ENCODE measurements at regions not wholly inside any gene's neighbourhood (a gene's known extent, or its start where the extent isn't known, plus 50 kb on each side); places are given as distances from the start of the nearest gene placed in this dataset.

- H3K9ac ChIP-seq (ENCODE audit: low read length) = no peak overlapping the region
- H3K4me2 ChIP-seq (ENCODE audit: low read length) = no peak overlapping the region
- no peaks in the 10 kb centered on the region for H3K36me3 ChIP-seq (replicated peaks; ENCODE audit: low read depth, low read length)
- H2AFZ ChIP-seq (ENCODE audit: low read depth, low read length) = no peak overlapping the region
- H3K27me3 ChIP-seq (ENCODE audit: low read depth, low read length) = no peaks in the 10 kb centered on the region
- no peaks in the 10 kb centered on the region for H4K20me1 ChIP-seq (ENCODE audit: insufficient read depth, low read length)
- no peaks in the 10 kb centered on the region; the same call in 1 of the 2 replicates for H3K4me1 ChIP-seq (ENCODE audit: low read length)
- no peak overlapping the region for H3K4me3 ChIP-seq (ENCODE audit: low read length)
- H3K9me3 ChIP-seq (ENCODE audit: insufficient read depth, low read length) = no peaks in the 10 kb centered on the region
- H3K79me2 ChIP-seq (ENCODE audit: low read length) = no peaks in the 10 kb centered on the region
- H3K27ac ChIP-seq (ENCODE audit: low read length) = no peak overlapping the region
- TF ChIP-seq CTCF (IDR thresholded peaks at IDR 0.05; ENCODE audit: low read depth, low read length) (peak; percentile 45), EZH2phosphoT487 (IDR thresholded peaks at IDR 0.05; ENCODE audit: low read depth) (no peak)
These were observed 273.2 kb downstream of the USP25 start for GRCh38 chr21:16002874-16003466.

- H3K9ac ChIP-seq (ENCODE audit: low read length) = no peak overlapping the region
- no peaks in the 10 kb centered on the region for H4K20me1 ChIP-seq (ENCODE audit: insufficient read depth, low read length)
- no peaks in the 10 kb centered on the region for H3K9me3 ChIP-seq (ENCODE audit: insufficient read depth, low read length)
- no peak overlapping the region for H3K4me3 ChIP-seq (ENCODE audit: low read length)
- H3K27ac ChIP-seq (ENCODE audit: low read length) = no peak overlapping the region
- H3K4me2 ChIP-seq (ENCODE audit: low read length) = no peak overlapping the region
- no peak for TF ChIP-seq EZH2phosphoT487 (IDR thresholded peaks at IDR 0.05; ENCODE audit: low read depth)
- TF ChIP-seq CTCF (IDR thresholded peaks at IDR 0.05; ENCODE audit: low read depth, low read length) = no peak
- H2AFZ ChIP-seq (ENCODE audit: low read depth, low read length) = peak overlapping the region; percentile 70; the same call in 1 of the 2 replicates
- H3K4me1 ChIP-seq (ENCODE audit: low read length) = no peaks in the 10 kb centered on the region; the same call in 1 of the 2 replicates
- H3K79me2 ChIP-seq (ENCODE audit: low read length) = no peaks in the 10 kb centered on the region
- H3K27me3 ChIP-seq (ENCODE audit: low read depth, low read length) = no peaks in the 10 kb centered on the region
- no peaks in the 10 kb centered on the region for H3K36me3 ChIP-seq (replicated peaks; ENCODE audit: low read depth, low read length)
These were observed 274.3 kb downstream of the USP25 start for GRCh38 chr21:16004086-16004485.

GRCh38 chr21:16004523-16004922 lies 274.7 kb downstream of the USP25 start:
- Histone ChIP-seq H3K79me2 (ENCODE audit: low read length) (no peaks in the 10 kb centered on the region), H3K27me3 (ENCODE audit: low read depth, low read length) (no peaks in the 10 kb centered on the region), H4K20me1 (ENCODE audit: insufficient read depth, low read length) (no peaks in the 10 kb centered on the region), H3K4me1 (ENCODE audit: low read length) (no peaks in the 10 kb centered on the region; the same call in 1 of the 2 replicates), H3K4me3 (ENCODE audit: low read length) (no peak overlapping the region), H3K36me3 (replicated peaks; ENCODE audit: low read depth, low read length) (no peaks in the 10 kb centered on the region), H3K4me2 (ENCODE audit: low read length) (no peak overlapping the region), H3K27ac (ENCODE audit: low read length) (no peak overlapping the region), H2AFZ (ENCODE audit: low read depth, low read length) (no peak overlapping the region), H3K9me3 (ENCODE audit: insufficient read depth, low read length) (no peaks in the 10 kb centered on the region), H3K9ac (ENCODE audit: low read length) (no peak overlapping the region)
- no peak for TF ChIP-seq EZH2phosphoT487 (IDR thresholded peaks at IDR 0.05; ENCODE audit: low read depth)
- TF ChIP-seq CTCF (IDR thresholded peaks at IDR 0.05; ENCODE audit: low read depth, low read length) = no peak

- Histone ChIP-seq H3K9ac (ENCODE audit: low read length) (no peak overlapping the region), H3K4me1 (ENCODE audit: low read length) (no peaks in the 10 kb centered on the region; the same call in 1 of the 2 replicates), H3K27me3 (ENCODE audit: low read depth, low read length) (no peaks in the 10 kb centered on the region), H2AFZ (ENCODE audit: low read depth, low read length) (no peak overlapping the region), H3K9me3 (ENCODE audit: insufficient read depth, low read length) (no peaks in the 10 kb centered on the region), H3K27ac (ENCODE audit: low read length) (no peak overlapping the region), H4K20me1 (ENCODE audit: insufficient read depth, low read length) (no peaks in the 10 kb centered on the region), H3K79me2 (ENCODE audit: low read length) (no peaks in the 10 kb centered on the region), H3K4me3 (ENCODE audit: low read length) (no peak overlapping the region), H3K36me3 (replicated peaks; ENCODE audit: low read depth, low read length) (no peaks in the 10 kb centered on the region), H3K4me2 (ENCODE audit: low read length) (no peak overlapping the region)
- TF ChIP-seq CTCF (IDR thresholded peaks at IDR 0.05; ENCODE audit: low read depth, low read length) (no peak), EZH2phosphoT487 (IDR thresholded peaks at IDR 0.05; ENCODE audit: low read depth) (no peak)
These were observed 276.2 kb downstream of the USP25 start for GRCh38 chr21:16005996-16006395.
